ENCODE measurements at regions not wholly inside any gene's neighbourhood (a gene's known extent, or its start where the extent isn't known, plus 50 kb on each side); places are given as distances from the start of the nearest gene placed in this dataset.
A peak's percentile ranks its signal among the peaks of the same experiment; 100 is the strongest.

DNA sequence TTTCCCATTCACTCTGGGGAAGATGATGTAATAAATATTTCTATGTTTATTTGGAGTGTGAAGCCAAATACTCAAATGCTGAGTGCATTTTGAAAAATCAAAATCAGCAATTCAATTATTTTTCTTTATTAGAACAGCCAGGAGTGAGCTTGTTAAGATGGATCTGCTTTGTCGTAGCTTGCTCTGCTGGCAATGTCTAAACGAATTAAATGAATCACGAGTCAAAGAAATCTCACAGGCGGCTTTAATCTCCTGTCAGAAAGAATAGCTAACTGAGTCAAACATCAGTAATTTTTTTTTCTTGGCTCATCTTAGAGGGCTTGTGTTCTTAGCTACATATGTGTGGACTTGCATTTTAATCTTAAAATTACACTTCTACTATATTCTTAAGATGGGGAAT lies 100.2 kb upstream of the HMGN3 start:
- TF ChIP-seq TCF12 (IDR thresholded peaks at IDR 0.05; ENCODE audit: low read depth), result no peak
- TF ChIP-seq, protein P1, sequence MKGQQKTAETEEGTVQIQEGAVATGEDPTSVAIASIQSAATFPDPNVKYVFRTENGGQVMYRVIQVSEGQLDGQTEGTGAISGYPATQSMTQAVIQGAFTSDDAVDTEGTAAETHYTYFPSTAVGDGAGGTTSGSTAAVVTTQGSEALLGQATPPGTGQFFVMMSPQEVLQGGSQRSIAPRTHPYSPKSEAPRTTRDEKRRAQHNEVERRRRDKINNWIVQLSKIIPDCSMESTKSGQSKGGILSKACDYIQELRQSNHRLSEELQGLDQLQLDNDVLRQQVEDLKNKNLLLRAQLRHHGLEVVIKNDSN (IDR thresholded peaks at IDR 0.05), result no peak
- no peak for TF ChIP-seq CREB1 (IDR thresholded peaks at IDR 0.05; ENCODE audit: low read depth)
- TF ChIP-seq, protein P2, sequence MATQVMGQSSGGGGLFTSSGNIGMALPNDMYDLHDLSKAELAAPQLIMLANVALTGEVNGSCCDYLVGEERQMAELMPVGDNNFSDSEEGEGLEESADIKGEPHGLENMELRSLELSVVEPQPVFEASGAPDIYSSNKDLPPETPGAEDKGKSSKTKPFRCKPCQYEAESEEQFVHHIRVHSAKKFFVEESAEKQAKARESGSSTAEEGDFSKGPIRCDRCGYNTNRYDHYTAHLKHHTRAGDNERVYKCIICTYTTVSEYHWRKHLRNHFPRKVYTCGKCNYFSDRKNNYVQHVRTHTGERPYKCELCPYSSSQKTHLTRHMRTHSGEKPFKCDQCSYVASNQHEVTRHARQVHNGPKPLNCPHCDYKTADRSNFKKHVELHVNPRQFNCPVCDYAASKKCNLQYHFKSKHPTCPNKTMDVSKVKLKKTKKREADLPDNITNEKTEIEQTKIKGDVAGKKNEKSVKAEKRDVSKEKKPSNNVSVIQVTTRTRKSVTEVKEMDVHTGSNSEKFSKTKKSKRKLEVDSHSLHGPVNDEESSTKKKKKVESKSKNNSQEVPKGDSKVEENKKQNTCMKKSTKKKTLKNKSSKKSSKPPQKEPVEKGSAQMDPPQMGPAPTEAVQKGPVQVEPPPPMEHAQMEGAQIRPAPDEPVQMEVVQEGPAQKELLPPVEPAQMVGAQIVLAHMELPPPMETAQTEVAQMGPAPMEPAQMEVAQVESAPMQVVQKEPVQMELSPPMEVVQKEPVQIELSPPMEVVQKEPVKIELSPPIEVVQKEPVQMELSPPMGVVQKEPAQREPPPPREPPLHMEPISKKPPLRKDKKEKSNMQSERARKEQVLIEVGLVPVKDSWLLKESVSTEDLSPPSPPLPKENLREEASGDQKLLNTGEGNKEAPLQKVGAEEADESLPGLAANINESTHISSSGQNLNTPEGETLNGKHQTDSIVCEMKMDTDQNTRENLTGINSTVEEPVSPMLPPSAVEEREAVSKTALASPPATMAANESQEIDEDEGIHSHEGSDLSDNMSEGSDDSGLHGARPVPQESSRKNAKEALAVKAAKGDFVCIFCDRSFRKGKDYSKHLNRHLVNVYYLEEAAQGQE (IDR thresholded peaks at IDR 0.05; ENCODE audit: low read depth), result no peak
- TF ChIP-seq EP300 (IDR thresholded peaks at IDR 0.05; ENCODE audit: borderline replicate concordance), result no peak
- no peak for TF ChIP-seq CEBPB (IDR thresholded peaks at IDR 0.05)
- no peak for TF ChIP-seq NFIC (IDR thresholded peaks at IDR 0.05)
- no peak for TF ChIP-seq ZBTB7A (IDR thresholded peaks at IDR 0.05; ENCODE audit: low read depth)
- TF ChIP-seq, protein P3, sequence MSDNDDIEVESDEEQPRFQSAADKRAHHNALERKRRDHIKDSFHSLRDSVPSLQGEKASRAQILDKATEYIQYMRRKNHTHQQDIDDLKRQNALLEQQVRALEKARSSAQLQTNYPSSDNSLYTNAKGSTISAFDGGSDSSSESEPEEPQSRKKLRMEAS (IDR thresholded peaks at IDR 0.05), result no peak
- no peak for TF ChIP-seq TEAD4 (IDR thresholded peaks at IDR 0.05)

DNA sequence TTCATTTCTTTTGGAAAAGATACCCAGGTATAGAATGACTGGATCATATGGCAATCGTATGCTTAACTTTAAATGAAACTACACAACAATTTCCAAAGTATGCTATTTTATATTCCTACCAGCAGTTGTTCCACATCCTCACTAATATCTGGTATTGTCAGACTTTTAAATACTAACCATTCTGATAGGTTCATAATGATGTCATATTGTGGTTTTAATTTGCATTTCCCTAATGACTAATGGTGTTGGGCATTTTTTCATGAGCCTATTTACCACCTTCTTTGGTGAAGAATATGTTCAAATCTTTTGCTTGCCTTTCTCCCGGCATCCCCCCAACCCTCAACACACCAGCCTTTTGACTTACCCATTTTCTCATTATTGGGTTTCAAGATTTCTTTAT lies 96.2 kb upstream of the HMGN3 start:
- TF ChIP-seq TCF12 (IDR thresholded peaks at IDR 0.05; ENCODE audit: low read depth), result no peak
- TF ChIP-seq, protein P1 (IDR thresholded peaks at IDR 0.05), result no peak
- TF ChIP-seq CREB1 (IDR thresholded peaks at IDR 0.05; ENCODE audit: low read depth), result no peak
- no peak for TF ChIP-seq CEBPB (IDR thresholded peaks at IDR 0.05)
- TF ChIP-seq TAF1 (IDR thresholded peaks at IDR 0.05; ENCODE audit: low read depth), result no peak
- no peak for TF ChIP-seq FOXM1 (IDR thresholded peaks at IDR 0.05; ENCODE audit: borderline replicate concordance, low read depth)
- no peak for TF ChIP-seq EGR1 (IDR thresholded peaks at IDR 0.05)
- no peak for TF ChIP-seq NFIC (IDR thresholded peaks at IDR 0.05)
- TF ChIP-seq ZBTB7A (IDR thresholded peaks at IDR 0.05; ENCODE audit: low read depth), result no peak
- TF ChIP-seq, protein P3 (IDR thresholded peaks at IDR 0.05), result no peak
- no peak for TF ChIP-seq TEAD4 (IDR thresholded peaks at IDR 0.05)
- TF ChIP-seq, protein P2 (IDR thresholded peaks at IDR 0.05; ENCODE audit: low read depth), result no peak
- TF ChIP-seq EP300 (IDR thresholded peaks at IDR 0.05; ENCODE audit: borderline replicate concordance), result no peak
- TF ChIP-seq YY1 (IDR thresholded peaks at IDR 0.05; ENCODE audit: low read depth), result no peak

DNA sequence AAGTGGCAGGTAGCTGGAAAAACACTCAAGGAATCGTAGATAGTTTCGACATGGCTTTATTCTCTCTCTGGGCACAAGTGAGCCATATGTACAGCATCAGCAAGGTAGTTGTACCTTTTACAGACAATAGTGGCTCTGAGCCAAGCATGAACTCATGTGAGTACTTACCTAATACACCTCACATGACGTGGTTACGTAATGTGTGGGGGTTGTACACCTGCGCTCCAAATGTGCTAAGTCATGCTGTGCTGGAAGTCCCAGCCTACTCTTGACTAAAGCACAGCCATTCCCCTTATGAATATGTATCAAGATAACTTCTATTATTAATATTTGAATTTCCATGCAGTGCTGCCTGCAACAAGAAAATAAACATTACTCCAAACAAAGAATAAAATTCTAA lies 78.8 kb upstream of the HMGN3 start:
- TF ChIP-seq TEAD4 (IDR thresholded peaks at IDR 0.05), result peak; percentile 42; the same call in 1 of the 2 replicates
- no peak for TF ChIP-seq CREB1 (IDR thresholded peaks at IDR 0.05; ENCODE audit: low read depth)
- TF ChIP-seq RAD21 (IDR thresholded peaks at IDR 0.05; ENCODE audit: low read depth), result peak; percentile 5; the same call in 1 of the 2 replicates
- TF ChIP-seq, protein P3 (IDR thresholded peaks at IDR 0.05), result peak; percentile 74
- TF ChIP-seq FOXM1 (IDR thresholded peaks at IDR 0.05; ENCODE audit: borderline replicate concordance, low read depth), result 0 out of 2 replicates have a peak, but pooled peaks have one; percentile 31
- TF ChIP-seq, protein P1 (IDR thresholded peaks at IDR 0.05), result peak; percentile 91
- peak; percentile 77; the same call in 1 of the 2 replicates for TF ChIP-seq EP300 (IDR thresholded peaks at IDR 0.05; ENCODE audit: borderline replicate concordance)
- TF ChIP-seq TCF12 (IDR thresholded peaks at IDR 0.05; ENCODE audit: low read depth), result peak; percentile 79
- peak; percentile 92 for TF ChIP-seq NFIC (IDR thresholded peaks at IDR 0.05)
- TF ChIP-seq YY1 (IDR thresholded peaks at IDR 0.05; ENCODE audit: low read depth), result peak; percentile 53; the same call in 1 of the 2 replicates
- TF ChIP-seq, protein P2 (IDR thresholded peaks at IDR 0.05; ENCODE audit: low read depth), result no peak
- peak; percentile 96 for TF ChIP-seq CEBPB (IDR thresholded peaks at IDR 0.05)
- no peak for TF ChIP-seq ZBTB7A (IDR thresholded peaks at IDR 0.05; ENCODE audit: low read depth)
- TF ChIP-seq TAF1 (IDR thresholded peaks at IDR 0.05; ENCODE audit: low read depth), result no peak
- no peak for TF ChIP-seq EGR1 (IDR thresholded peaks at IDR 0.05)
